OCI-LY7 (cell line): ENCODE measurements at regions not wholly inside any gene's neighbourhood (a gene's known extent, or its start where the extent isn't known, plus 50 kb on each side); places are given as distances from the start of the nearest gene placed in this dataset.

Source experiments
- CTCF ChIP-seq: fragments of 200-600 bp; sonication (generic); conservative IDR thresholded peaks from 2 replicates; pipeline ENCODE4 v1.5.1; 2014; ENCODE audit warnings: mild to moderate bottlenecking, antibody characterized with exemption, low read length, moderate library complexity, mixed read lengths
- EZH2phosphoT487 ChIP-seq: fragments of 200-600 bp; sonication (generic); IDR thresholded peaks from 2 replicates; pipeline ENCODE4 v1.6.1; 2018; ENCODE audit warnings: low read depth, borderline replicate concordance, mild to moderate bottlenecking, mixed run types, antibody characterized with exemption, low read length, moderate library complexity, mixed read lengths

DNA sequence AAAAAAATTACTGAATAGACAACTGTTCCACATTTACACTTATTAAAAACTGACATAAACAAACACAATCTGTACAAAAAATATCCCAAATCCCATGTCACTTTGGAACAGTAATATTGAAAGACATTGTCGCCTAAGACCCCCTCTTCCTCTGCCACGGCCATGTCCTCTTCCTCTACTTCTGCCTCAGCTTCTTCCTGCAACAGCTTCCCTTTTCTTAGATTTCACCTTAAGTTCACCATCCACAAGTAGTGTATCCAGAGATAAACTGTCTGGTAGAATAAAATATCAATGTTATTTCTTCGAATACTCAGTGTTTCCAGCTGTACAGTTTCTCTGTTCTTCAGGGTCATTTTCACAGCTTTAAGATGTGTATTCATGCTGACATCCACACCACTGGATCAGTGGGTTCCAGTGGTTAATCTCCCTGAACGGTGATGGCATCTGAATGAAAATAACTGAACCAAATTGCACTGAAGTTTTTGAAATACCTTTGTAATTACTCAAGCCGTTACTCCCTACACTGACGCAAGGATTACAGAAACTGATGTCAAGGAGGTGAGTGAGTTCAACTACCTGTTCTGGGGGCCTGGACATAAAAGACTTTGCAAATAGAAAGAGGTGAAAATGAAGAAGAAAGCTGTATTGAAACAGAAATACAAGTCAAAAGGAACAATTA lies 208.5 kb downstream of the C12orf50 start:
- TF ChIP-seq CTCF, result no peak
- no peak for TF ChIP-seq EZH2phosphoT487
